HG02981 (cell line): ENCODE measurements at regions not wholly inside any gene's neighbourhood (a gene's known extent, or its start where the extent isn't known, plus 50 kb on each side); places are given as distances from the start of the nearest gene placed in this dataset.
"Not testable (repeated sequence)": the region's sequence is repeated elsewhere in the genome, so short reads cannot be mapped to it uniquely, and the experiment has no call there.

Experiments used
- ATAC-seq: cut with Tn5 transposase; IDR thresholded peaks from one replicate; pipeline ENCODE4 v1.9.1; 2021; ENCODE audit warnings: mild to moderate bottlenecking, moderate library complexity; ENCODE audit not compliant: unreplicated experiment

- ATAC-seq: no peak
Measured at GRCh38 chr3:20424086-20424485, 238.1 kb upstream of the SGO1 start.

- ATAC-seq: no peak
Measured at GRCh38 chr3:20422391-20422790, 236.4 kb upstream of the SGO1 start.

- no peak for ATAC-seq
Measured at GRCh38 chr3:20417388-20418108, 231.5 kb upstream of the SGO1 start.

- ATAC-seq: no peak
Measured at GRCh38 chr3:20406611-20407011, 220.6 kb upstream of the SGO1 start.

- ATAC-seq: no peak
Measured at GRCh38 chr3:20405744-20406143, 219.7 kb upstream of the SGO1 start.

- no peak for ATAC-seq
Measured at GRCh38 chr3:20405231-20405630, 219.2 kb upstream of the SGO1 start.

GRCh38 chr3:20404741-20405100 lies 218.7 kb upstream of the SGO1 start:
- ATAC-seq: no peak

- ATAC-seq: no peak
Measured at GRCh38 chr3:20403986-20404740, 218.2 kb upstream of the SGO1 start.

GRCh38 chr3:20401253-20401652 lies 215.2 kb upstream of the SGO1 start:
- ATAC-seq: no peak

- ATAC-seq: no peak
Measured at GRCh38 chr3:20400686-20401085, 214.7 kb upstream of the SGO1 start.

GRCh38 chr3:20400281-20400680 lies 214.3 kb upstream of the SGO1 start:
- no peak for ATAC-seq

- ATAC-seq: no peak
Measured at GRCh38 chr3:20396335-20396734, 210.3 kb upstream of the SGO1 start.

GRCh38 chr3:20395692-20396091 lies 209.7 kb upstream of the SGO1 start:
- ATAC-seq: no peak

GRCh38 chr3:20394243-20394642 lies 208.2 kb upstream of the SGO1 start:
- no peak for ATAC-seq

GRCh38 chr3:20391644-20392043 lies 205.6 kb upstream of the SGO1 start:
- ATAC-seq: no peak

- ATAC-seq: no peak
Measured at GRCh38 chr3:20388971-20389370, 203.0 kb upstream of the SGO1 start.

GRCh38 chr3:20380295-20380694 lies 194.3 kb upstream of the SGO1 start:
- ATAC-seq: no peak

- no peak for ATAC-seq
Measured at GRCh38 chr3:20378315-20378714, 192.3 kb upstream of the SGO1 start.

- ATAC-seq: no peak
Measured at GRCh38 chr3:20376665-20377217, 190.7 kb upstream of the SGO1 start.

GRCh38 chr3:20375302-20375701 lies 189.3 kb upstream of the SGO1 start:
- no peak for ATAC-seq

- ATAC-seq: not testable (repeated sequence)
Measured at GRCh38 chr3:20370273-20371063, 184.5 kb upstream of the SGO1 start.
